Small intestine (tissue), 7 donors: ENCODE measurements at regions not wholly inside any gene's neighbourhood (a gene's known extent, or its start where the extent isn't known, plus 50 kb on each side); places are given as distances from the start of the nearest gene placed in this dataset.
A peak's percentile ranks its signal among the peaks of the same experiment; 100 is the strongest.

Experiments
- DNase-seq, 2 donors: peaks; one replicate each; pipeline versions ENCODE4 v3.0.0 to v3.0.0-alpha.2; 2013
- FAIRE-seq: peaks from 2 replicates; lab custom pipeline; 2012; peaks lifted over from hg19 to GRCh38; lab: Jason Lieb, UNC
- H3K27ac ChIP-seq, 3 donors: one replicate each; pipeline ENCODE4 v1.5.1; 2013; ENCODE audit warnings: low read length in 2 of 3, mild to moderate bottlenecking in 2 of 3, control low read depth in 1 of 3, inconsistent platforms in 1 of 3, low read depth in 1 of 3, moderate library complexity in 1 of 3
- H3K27me3 ChIP-seq, 3 donors: one replicate each; pipeline ENCODE4 v1.6.1; 2013; ENCODE audit warnings: low read length in 3 of 3, inconsistent platforms in 1 of 3; ENCODE audit not compliant: control insufficient read depth in 3 of 3, insufficient read depth in 3 of 3
- H3K36me3 ChIP-seq, 3 donors: one replicate each; pipeline ENCODE4 v1.6.1; 2013; ENCODE audit warnings: low read length in 3 of 3, inconsistent platforms in 1 of 3, low read depth in 1 of 3, mild to moderate bottlenecking in 1 of 3, moderate library complexity in 1 of 3; ENCODE audit not compliant: control insufficient read depth in 3 of 3, insufficient read depth in 2 of 3
- H3K4me1 ChIP-seq, 3 donors: one replicate each; pipeline ENCODE4 v1.6.1; 2013; ENCODE audit warnings: low read length in 2 of 3, inconsistent platforms in 1 of 3, low read depth in 1 of 3, mild to moderate bottlenecking in 1 of 3, moderate library complexity in 1 of 3; ENCODE audit not compliant: control insufficient read depth in 3 of 3, insufficient read depth in 2 of 3
- H3K4me3 ChIP-seq, 3 donors: one replicate each; pipeline ENCODE4 v1.5.1; 2013; ENCODE audit warnings: low read length in 3 of 3, control low read depth in 1 of 3, inconsistent platforms in 1 of 3, low read depth in 1 of 3, mild to moderate bottlenecking in 1 of 3, moderate library complexity in 1 of 3
- H3K9me3 ChIP-seq, 2 donors: one replicate each; pipeline ENCODE4 v1.6.1; 2013; ENCODE audit warnings: low read depth in 1 of 2, low read length in 1 of 2; ENCODE audit not compliant: control insufficient read depth in 2 of 2, insufficient read depth in 1 of 2
- WGBS, 3 donors: extraction: QIAGEN DNeasy Blood & Tissue Kit; methylation state at CpG; one replicate each; pipeline ENCODE4 v1.1.7; 2013; 5-methylcytosine and 5-hydroxymethylcytosine counted together
- donor health status: healthy with polysubstance abuse.
- donor health status: control.
- donor health status: control.
- donor health status: Bipolar disorder and iron deficiency.
- donor health status: healthy.

- 57 to 78% (median 72%) methylated on average over 4 of the region's 4 CpGs for WGBS, 3 donors
- no peak for FAIRE-seq
- H3K4me3 ChIP-seq: no peak overlapping the region
- no peaks in the 10 kb centered on the region for H3K36me3 ChIP-seq
- H3K27me3 ChIP-seq: no peaks in the 10 kb centered on the region
- H3K27ac ChIP-seq: no peak overlapping the region
- no peaks in the 10 kb centered on the region for H3K9me3 ChIP-seq
- no peaks in the 10 kb centered on the region for H3K4me1 ChIP-seq
- DNase-seq: no peak
Measured at GRCh38 chr10:45183174-45183573, 132.2 kb downstream of the OR13A1 start.

GRCh38 chr10:45197816-45198485 lies 117.5 kb downstream of the OR13A1 start:
- 90 to 91% (median 91%) methylated on average over 28 of the region's 28 CpGs for WGBS, 3 donors
- DNase-seq (no peak), FAIRE-seq (no peak)
- Histone ChIP-seq H3K27me3 (peaks cover 0 to 20% (median 2%) of the 10 kb centered on the region in 3 donors), H3K9me3 (no peaks in the 10 kb centered on the region), H3K4me3 (no peak overlapping the region), H3K36me3 (no peaks in the 10 kb centered on the region), H3K4me1 (no peaks in the 10 kb centered on the region), H3K27ac (no peak overlapping the region)

DNA sequence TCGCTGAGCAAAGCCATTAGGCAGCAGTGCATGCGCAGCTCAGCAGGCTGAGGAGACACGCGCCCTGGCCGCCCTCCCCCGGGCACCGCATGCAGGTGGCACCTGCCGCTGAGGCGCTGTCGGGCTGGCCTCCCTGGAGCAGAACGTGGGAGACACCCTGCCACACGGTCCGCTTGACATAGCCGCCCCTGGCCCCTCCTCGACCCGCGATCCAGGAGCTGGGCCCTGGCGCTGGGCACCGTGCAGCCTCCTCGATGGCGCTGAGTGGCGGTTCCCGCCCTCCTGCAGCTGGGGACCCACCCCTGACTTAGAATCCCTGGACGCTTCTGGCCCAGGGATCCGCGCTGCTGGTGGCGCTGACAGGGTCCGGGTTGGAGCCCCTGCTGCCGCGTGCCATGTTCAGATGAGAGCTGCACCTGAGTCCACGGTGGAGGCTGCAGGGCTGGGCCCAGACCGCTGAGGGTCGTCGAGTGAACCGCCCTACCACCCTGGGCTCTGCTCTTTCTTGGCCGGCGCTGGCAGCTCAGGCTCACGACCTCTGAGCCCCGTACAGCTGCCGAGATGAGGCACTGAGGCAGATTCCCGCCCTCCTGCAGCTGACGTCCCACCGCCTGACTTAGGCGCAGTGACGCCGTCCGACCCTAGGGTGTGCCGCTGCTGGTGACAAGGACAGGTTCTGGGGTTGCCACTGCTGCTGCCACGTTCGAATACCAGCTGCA lies 116.8 kb downstream of the OR13A1 start:
- FAIRE-seq (no peak), DNase-seq (peak in 1 of 2 donors; percentile 3)
- H3K27me3 ChIP-seq: peaks cover 0 to 20% (median 2%) of the 10 kb centered on the region in 3 donors
- WGBS, 3 donors: 44 to 68% (median 68%) methylated on average over 43 to 50 of the region's 50 CpGs
- no peaks in the 10 kb centered on the region for H3K4me1 ChIP-seq
- no peaks in the 10 kb centered on the region for H3K36me3 ChIP-seq
- no peaks in the 10 kb centered on the region for H3K9me3 ChIP-seq
- no peak overlapping the region for H3K27ac ChIP-seq
- H3K4me3 ChIP-seq: no peak overlapping the region

DNA sequence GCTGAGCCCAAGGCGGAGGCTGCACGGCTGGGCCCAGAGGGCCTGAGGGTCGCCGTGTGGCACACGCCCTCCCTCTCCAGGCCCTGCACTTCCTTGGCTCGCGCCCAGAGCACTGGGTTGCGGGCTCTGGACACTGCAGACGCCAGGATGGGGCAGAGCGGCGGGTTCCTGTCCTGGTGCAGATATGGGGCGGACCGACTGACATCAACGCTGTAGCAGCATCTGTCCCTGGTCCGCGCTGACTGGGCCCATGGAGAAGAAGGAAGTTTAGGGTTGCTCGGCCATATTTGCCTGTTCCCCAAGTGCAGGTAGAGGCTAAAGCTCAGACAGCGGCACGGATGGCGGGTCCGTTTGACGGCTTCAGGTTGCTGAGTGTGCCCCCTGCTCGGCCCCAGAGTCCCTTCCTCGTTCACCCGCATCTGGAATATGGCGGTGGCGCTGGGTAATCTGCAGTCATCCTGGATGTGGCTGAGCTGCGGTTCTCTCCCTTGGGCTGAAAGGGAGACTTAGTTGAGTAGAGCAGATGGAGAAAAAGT lies 116.1 kb downstream of the OR13A1 start:
- DNase-seq (no peak), FAIRE-seq (no peak)
- Histone ChIP-seq H3K36me3 (no peaks in the 10 kb centered on the region), H3K4me1 (no peaks in the 10 kb centered on the region), H3K9me3 (no peaks in the 10 kb centered on the region), H3K27me3 (peaks cover 0 to 23% (median 2%) of the 10 kb centered on the region in 3 donors), H3K27ac (no peak overlapping the region), H3K4me3 (no peak overlapping the region)
- WGBS, 3 donors: 55 to 66% (median 65%) methylated on average over 27 to 28 of the region's 28 CpGs

- DNase-seq (no peak), FAIRE-seq (no peak)
- no peaks in the 10 kb centered on the region for H3K9me3 ChIP-seq
- no peak overlapping the region for H3K27ac ChIP-seq
- H3K36me3 ChIP-seq: no peaks in the 10 kb centered on the region
- H3K4me3 ChIP-seq: no peak overlapping the region
- H3K27me3 ChIP-seq: peaks cover 0 to 23% (median 2%) of the 10 kb centered on the region in 3 donors
- 65 to 78% (median 77%) methylated on average over 6 of the region's 6 CpGs for WGBS, 3 donors
- H3K4me1 ChIP-seq: no peaks in the 10 kb centered on the region
Measured at GRCh38 chr10:45201271-45201670, 114.1 kb downstream of the OR13A1 start.

- FAIRE-seq (no peak), DNase-seq (no peak)
- no peaks in the 10 kb centered on the region for H3K9me3 ChIP-seq
- H3K27me3 ChIP-seq: peaks cover 0 to 23% (median 2%) of the 10 kb centered on the region in 3 donors
- H3K4me3 ChIP-seq: no peak overlapping the region
- H3K4me1 ChIP-seq: no peaks in the 10 kb centered on the region
- H3K36me3 ChIP-seq: no peaks in the 10 kb centered on the region
- 61 to 72% (median 71%) methylated on average over 4 of the region's 4 CpGs for WGBS, 3 donors
- H3K27ac ChIP-seq: no peak overlapping the region
Measured at GRCh38 chr10:45202242-45202641, 113.2 kb downstream of the OR13A1 start.

DNA sequence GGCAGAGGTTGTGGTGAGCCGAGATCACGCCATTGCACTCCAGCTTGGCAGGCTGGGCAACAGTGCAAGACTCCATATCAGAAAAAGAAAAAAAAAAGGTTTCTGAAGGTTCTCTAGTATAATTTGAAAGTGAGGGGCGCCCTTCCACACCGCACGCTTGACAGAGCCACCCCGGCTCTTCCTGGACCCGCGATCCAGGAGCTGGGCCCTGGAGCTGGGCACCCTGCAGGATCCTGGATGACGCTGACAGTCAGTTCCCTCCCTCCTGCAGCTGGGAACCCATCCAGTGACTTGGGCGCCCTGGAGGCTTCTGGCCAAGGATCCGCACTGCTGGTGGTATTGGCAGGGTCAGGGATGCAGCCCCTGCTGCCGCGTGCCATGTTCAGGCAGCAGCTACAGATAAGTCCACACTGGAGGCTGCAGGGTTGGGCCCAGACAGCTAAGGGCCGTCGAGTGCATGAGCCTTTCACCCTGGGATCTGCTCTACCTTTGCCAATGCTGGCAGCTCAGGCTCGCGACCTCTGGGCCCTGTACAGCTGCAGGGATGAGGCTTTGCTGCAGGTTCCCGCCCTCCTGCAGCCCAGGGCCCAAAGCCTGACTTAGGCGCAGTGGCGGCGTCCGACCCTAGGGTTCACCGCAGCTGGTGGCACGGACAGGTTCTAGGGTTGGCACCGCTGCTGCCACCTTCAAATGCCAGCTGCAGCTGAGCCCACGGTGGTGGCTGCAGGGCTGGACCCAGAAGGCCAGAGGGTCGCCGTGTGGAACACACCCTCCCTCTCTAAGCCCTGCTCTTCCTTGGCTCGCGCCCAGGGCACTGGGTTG lies 110.2 kb downstream of the OR13A1 start:
- FAIRE-seq: no peak
- 85 to 90% (median 88%) methylated on average over 27 to 30 of the region's 30 CpGs for WGBS, 3 donors

GRCh38 chr10:45209888-45210287 lies 105.5 kb downstream of the OR13A1 start:
- WGBS, 3 donors: 82 to 86% (median 85%) methylated on average over 2 of the region's 2 CpGs

More for the DNA sequence above, 110.2 kb downstream of the OR13A1 start:
- no peaks in the 10 kb centered on the region for H3K36me3 ChIP-seq
- H3K4me1 ChIP-seq: no peaks in the 10 kb centered on the region
- no peak overlapping the region for H3K4me3 ChIP-seq
- H3K9me3 ChIP-seq: no peaks in the 10 kb centered on the region
- DNase-seq: no peak
- H3K27me3 ChIP-seq: peaks cover 0 to 8% (median 5%) of the 10 kb centered on the region in 3 donors
- no peak overlapping the region for H3K27ac ChIP-seq

More at GRCh38 chr10:45209888-45210287, 105.5 kb downstream of the OR13A1 start:
- no peaks in the 10 kb centered on the region for H3K36me3 ChIP-seq
- H3K27ac ChIP-seq: no peak overlapping the region
- no peaks in the 10 kb centered on the region for H3K4me1 ChIP-seq
- DNase-seq: no peak
- no peak overlapping the region for H3K4me3 ChIP-seq
- FAIRE-seq: no peak
- no peaks in the 10 kb centered on the region for H3K9me3 ChIP-seq
- H3K27me3 ChIP-seq: peaks cover 0 to 3% (median 0%) of the 10 kb centered on the region in 3 donors
